HG03039 (cell line): ENCODE measurements at regions not wholly inside any gene's neighbourhood (a gene's known extent, or its start where the extent isn't known, plus 50 kb on each side); places are given as distances from the start of the nearest gene placed in this dataset.
"Not testable (repeated sequence)": the region's sequence is repeated elsewhere in the genome, so short reads cannot be mapped to it uniquely, and the experiment has no call there.

Experiments used
- ATAC-seq: cut with Tn5 transposase; IDR thresholded peaks from one replicate; pipeline ENCODE4 v1.9.1; 2021; ENCODE audit warnings: mild to moderate bottlenecking, moderate library complexity; ENCODE audit not compliant: unreplicated experiment

DNA sequence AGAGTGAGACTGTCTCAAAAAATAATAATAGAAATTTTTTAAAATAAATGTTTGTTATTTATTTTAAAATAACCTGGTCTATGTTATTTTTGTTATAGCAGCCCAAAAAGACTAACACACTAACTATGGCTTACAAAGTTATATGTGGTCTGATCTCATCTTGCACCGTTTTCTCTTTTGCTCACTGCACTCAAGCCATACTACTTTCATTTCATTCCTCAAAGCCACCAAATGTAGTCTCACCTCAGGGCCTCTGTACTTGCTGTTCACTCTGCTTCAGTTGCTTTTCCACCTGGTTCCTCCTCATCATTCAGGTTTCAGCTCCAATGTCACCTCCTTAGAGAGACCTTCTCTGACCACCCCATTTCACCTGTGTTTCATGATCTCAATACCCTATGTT is 55.2 kb upstream of the MDM1 start:
- ATAC-seq: no peak

DNA sequence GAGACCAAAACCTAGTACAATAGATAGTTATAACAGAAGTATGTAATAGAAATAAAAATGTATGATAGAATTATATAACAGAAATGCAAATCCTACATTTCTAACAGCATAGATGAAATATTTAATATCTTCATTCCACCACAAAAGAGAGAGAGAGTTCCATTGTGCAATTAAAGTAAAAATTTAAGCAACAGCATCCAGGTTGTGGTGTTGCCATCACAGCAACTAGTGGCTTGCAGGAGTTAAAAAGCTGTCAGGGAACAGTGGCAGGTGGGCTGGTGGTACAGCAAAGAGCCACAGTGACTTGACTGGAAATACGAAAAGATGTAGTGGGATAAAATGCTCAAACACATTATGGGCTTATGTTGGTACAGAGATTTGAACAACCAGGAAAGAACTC is 57.1 kb upstream of the MDM1 start:
- no peak for ATAC-seq

DNA sequence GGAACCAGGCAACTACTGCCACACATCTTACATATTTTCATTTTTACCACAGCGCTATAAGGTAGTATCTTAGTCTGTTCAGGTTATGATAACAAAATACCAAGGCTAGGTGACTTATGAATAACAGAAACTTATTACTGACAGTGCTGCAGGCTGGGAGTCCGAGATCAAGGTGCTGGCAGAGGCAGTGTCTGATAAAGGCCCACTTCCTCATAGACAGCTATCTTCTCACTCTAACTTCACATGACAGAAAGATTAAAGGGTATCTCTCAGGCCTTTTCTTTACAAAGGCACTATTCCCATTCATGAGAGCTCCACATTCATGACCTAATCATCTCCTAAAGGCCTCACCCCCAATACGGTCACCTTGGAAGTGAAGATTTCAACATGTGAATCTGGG is 59.8 kb upstream of the MDM1 start:
- no peak for ATAC-seq

DNA sequence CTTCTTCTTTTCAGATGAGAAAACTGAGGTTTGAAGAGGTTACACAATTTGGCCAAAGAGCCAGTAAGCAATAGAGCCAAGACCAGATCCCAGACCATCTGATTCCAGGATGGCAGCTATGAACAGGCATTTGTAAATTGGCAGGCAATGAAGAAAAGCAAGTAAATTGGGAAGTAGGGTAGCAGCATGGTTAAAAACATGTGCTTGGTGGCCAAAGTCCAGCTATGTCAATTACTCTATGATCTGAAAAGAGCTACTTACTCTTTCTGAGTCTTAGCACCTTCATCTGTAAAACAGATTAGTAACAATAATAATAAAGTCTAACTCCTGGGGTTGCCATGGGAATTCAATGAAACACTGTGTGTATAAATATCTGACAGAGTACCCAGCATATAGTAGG is 60.2 kb upstream of the MDM1 start:
- no peak for ATAC-seq

GRCh38 chr12:68393417-68393816 is 61.3 kb upstream of the MDM1 start:
- ATAC-seq: no peak

GRCh38 chr12:68397566-68398158 is 65.5 kb upstream of the MDM1 start:
- no peak for ATAC-seq

DNA sequence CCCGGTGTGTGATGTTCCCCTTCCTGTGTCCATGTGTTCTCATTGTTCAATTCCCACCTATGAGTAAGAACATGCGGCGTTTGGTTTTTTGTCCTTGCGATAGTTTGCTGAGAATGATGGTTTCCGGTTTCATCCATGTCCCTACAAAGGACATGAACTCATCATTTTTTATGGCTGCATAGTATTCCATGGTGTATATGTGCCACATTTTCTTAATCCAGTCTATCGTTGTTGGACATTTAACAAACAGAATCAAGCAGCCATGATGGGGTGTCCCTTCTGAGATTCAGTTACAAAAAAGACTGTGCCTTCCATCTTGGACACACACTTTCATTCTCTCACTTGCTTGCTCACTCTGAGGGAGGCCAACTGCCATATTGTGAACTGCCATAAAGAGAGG is 66.5 kb upstream of the MDM1 start:
- not testable (repeated sequence) for ATAC-seq

- no peak for ATAC-seq
These were observed 68.2 kb upstream of the MDM1 start for GRCh38 chr12:68400226-68400829.

DNA sequence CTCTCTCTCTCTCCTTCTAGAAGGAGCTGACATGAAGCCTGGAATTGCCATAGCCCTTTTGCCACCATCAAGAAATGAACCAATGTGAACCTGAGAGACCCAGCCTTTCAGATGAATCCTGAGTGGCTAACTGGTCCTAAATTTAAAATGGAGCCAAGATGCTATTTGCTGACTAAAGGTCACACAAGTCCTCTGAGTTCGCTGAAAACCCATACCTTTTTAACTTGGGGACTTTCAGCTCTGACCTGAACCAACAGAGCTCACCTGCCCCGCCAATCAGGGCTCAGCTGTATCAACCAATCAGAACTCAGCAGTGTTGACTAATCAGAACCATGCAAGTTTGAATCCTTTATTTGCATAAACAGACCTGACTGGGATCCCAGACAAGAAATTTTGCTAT is 70.3 kb upstream of the MDM1 start:
- no peak for ATAC-seq

- ATAC-seq: no peak
These were observed 71.1 kb upstream of the MDM1 start for GRCh38 chr12:68403296-68403695.

DNA sequence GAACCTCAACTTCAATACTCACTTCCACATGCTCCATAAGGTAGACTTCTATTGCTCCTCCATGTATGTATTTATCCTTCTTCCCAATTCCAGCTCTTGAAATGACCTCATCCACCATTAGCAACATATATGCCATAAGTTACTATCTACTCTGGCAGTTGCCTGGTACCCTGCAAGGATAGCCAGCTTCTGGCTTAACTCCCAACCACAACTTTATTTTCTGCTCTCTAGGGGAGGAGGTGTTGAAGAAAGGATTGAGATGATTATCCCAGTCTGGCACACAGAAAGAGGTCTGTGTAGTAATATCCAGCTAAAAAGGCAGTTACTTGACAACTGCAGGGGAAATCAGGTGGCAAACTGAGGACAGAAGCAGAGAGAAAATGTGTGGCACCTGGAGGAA is 71.5 kb upstream of the MDM1 start:
- ATAC-seq: no peak

DNA sequence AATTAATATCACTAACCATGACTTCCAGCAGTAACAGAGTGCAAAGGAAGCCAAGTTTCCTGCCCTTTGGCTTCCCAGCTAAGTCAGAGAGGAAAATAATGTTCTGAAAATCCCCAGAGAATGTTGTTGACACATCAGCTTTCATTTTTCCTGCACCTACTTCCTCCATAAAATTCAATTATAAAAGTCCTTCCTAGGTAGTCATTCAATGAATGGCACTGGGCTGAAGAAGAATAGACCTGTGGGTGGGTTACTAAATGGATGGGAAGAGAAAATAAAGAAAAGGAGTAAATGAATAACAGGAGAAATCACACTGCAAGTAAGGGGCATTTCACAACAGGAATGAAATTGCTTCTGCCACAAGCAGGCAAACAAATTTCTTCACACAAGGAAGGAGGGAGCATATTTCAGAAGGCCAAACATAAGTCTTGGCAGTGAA is 73.2 kb upstream of the MDM1 start:
- no peak for ATAC-seq

DNA sequence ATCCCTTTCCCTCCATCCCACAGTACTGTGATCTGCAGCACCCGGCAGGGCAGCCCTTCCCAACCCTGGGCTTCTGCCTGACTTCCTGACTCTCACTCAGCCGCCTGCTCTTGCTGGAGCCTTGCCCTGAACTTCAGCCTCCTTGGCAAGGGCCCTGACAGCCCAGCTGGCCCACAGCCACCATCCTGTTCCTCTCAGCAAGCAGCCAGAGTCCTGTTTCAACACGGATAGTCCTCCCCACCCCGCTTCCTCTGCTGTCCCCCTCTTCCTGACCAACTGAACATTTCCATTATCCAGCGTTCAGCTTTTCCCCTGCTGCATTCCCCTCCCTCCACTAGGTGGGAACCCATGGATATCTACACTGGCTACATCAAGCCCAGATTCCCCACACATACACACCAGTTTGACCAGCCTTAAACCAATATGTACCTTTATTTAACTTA is 74.0 kb upstream of the MDM1 start:
- no peak for ATAC-seq

DNA sequence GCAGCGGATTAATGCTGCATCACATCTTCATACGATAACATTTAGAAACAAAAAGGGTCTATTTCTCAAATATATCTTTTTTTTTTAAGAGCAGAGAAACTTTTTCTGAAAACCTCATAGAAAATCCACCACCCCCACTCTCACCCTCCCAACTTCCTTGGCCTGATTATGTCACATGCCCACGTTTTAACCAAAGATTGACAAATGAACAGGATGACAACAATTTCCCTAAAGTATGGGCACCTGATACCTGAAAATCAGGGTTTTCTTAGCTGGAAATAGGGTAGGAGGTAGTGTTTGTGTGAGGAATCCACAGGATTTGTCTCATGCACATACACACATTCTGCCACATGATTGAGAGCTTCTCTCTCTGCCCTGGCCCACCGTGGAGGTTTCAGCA is 74.7 kb upstream of the MDM1 start:
- no peak for ATAC-seq

- ATAC-seq: no peak
These were observed 78.0 kb upstream of the MDM1 start for GRCh38 chr12:68410018-68410660.

DNA sequence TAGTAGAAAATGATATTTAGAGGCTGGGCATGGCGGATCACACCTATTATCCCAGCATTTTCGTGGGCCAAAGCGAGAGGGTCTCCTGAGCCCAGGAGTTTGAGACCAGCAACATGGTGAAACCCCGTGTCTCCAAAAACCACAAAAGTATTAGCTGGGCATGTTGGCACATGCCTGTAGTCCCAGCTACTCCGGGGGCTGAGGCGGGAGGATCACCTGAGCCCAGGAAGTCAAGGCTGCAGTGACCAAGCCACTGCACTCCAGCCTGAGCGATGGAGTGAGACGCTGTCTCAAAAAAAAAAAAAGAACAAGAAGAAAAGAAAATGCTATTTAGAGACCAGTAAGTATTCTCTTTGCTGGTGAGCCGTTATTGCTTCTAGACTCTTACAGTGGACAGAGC is 79.2 kb upstream of the MDM1 start:
- no peak for ATAC-seq

- ATAC-seq: no peak
These were observed 82.8 kb upstream of the MDM1 start for GRCh38 chr12:68414988-68415387.

GRCh38 chr12:68416350-68416749 is 84.2 kb upstream of the MDM1 start:
- ATAC-seq: no peak

- no peak for ATAC-seq
These were observed 84.7 kb upstream of the MDM1 start for GRCh38 chr12:68416826-68417225.

GRCh38 chr12:68418137-68418460 is 85.9 kb upstream of the MDM1 start:
- no peak for ATAC-seq

- ATAC-seq: no peak
These were observed 88.3 kb upstream of the MDM1 start for GRCh38 chr12:68420225-68421010.

DNA sequence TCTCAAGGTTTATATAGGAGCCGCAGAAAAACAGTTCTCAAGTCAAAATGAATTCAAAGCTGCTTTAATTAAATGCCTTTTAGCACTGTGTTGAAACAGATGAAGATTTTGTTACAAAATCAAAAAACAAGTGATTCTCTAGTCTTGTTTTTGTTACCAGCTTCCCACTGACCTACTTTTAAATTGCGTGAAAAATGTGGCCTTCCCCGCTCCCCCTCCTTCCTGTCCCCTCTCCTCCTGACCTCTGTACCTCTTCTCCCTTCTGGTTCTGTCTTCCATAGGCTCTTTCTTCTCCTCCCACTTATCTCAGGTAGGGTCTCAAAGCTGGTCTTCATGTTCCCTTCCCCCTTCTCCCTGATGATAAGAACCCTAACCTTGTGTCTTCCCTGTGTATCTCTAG is 90.0 kb upstream of the MDM1 start:
- no peak for ATAC-seq
